ENCODE measurements at regions not wholly inside any gene's neighbourhood (a gene's known extent, or its start where the extent isn't known, plus 50 kb on each side); places are given as distances from the start of the nearest gene placed in this dataset.

- in situ Hi-C loops (cut with HindIII; ENCODE audit: low pct_unique_long_range_greater_than_20kb, low sequenced_read_pairs) (no loop called here), intact Hi-C loops (cut with micrococcal nuclease; ENCODE audit: unreplicated experiment) (no loop called here)
- no peak for DNase-seq (ENCODE audit: low read depth, low spot score)
- no TSS peak for BruUV-seq (replicated peaks)
- ChIA-PET POLR2A (no interaction called here), CTCF (no interaction called here)
- H3K27ac ChIP-seq (ENCODE audit: low read length) = no peak overlapping the region
- no peaks in the 10 kb centered on the region for H3K27me3 ChIP-seq (ENCODE audit: control insufficient read depth, insufficient read depth, low read length)
- TF ChIP-seq POLR2AphosphoS5 (IDR thresholded peaks at IDR 0.05; ENCODE audit: low read depth, low read length) = no peak
- TF ChIP-seq, protein P1, sequence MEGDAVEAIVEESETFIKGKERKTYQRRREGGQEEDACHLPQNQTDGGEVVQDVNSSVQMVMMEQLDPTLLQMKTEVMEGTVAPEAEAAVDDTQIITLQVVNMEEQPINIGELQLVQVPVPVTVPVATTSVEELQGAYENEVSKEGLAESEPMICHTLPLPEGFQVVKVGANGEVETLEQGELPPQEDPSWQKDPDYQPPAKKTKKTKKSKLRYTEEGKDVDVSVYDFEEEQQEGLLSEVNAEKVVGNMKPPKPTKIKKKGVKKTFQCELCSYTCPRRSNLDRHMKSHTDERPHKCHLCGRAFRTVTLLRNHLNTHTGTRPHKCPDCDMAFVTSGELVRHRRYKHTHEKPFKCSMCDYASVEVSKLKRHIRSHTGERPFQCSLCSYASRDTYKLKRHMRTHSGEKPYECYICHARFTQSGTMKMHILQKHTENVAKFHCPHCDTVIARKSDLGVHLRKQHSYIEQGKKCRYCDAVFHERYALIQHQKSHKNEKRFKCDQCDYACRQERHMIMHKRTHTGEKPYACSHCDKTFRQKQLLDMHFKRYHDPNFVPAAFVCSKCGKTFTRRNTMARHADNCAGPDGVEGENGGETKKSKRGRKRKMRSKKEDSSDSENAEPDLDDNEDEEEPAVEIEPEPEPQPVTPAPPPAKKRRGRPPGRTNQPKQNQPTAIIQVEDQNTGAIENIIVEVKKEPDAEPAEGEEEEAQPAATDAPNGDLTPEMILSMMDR (IDR thresholded peaks at IDR 0.05) = no peak
- no peak for TF ChIP-seq SIN3A (IDR thresholded peaks at IDR 0.05; ENCODE audit: borderline replicate concordance, insufficient read depth, low read depth, low read length)
- no peak for TF ChIP-seq REST (IDR thresholded peaks at IDR 0.05; ENCODE audit: insufficient read depth in 1 of 2, low read depth in 2 of 2, low read length in 1 of 2)
- TF ChIP-seq TCF7L2 (IDR thresholded peaks at IDR 0.05; ENCODE audit: low read depth, low read length) = no peak
- no peak overlapping the region for H3K4me3 ChIP-seq (ENCODE audit: low read depth in 2 of 2, low read length in 2 of 2)
- H3K36me3 ChIP-seq (ENCODE audit: control insufficient read depth, insufficient read depth, low read length) = no peaks in the 10 kb centered on the region
- no peaks in the 10 kb centered on the region for H3K9me3 ChIP-seq (ENCODE audit: control insufficient read depth, insufficient read depth, low read depth, low read length)
- no peaks in the 10 kb centered on the region for H3K4me1 ChIP-seq (ENCODE audit: control insufficient read depth, insufficient read depth, low read length)
- no peak for ATAC-seq
Measured at GRCh38 chr1:209307846-209308245, 275.7 kb upstream of the CAMK1G start.

DNA sequence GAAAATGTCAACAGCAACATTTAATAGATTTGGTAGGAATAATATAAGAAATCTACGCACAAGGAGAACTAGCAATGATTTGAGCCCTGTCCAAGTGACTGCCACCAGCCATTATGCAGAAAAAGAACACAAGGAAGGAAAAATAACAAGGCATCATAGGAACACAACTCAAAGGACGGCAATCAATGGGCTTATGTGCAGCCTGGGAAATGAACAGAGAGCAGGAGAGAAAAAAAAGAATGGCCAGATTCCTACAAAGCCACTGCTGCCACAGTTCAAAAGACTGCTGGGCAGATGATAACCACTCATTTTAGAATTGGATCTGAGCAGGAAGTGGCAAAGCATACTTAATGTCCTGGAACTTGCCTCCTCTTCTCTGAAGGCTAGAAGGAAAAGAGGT, 274.3 kb upstream of the CAMK1G start:
- in situ Hi-C loops (cut with HindIII; ENCODE audit: low pct_unique_long_range_greater_than_20kb, low sequenced_read_pairs) (no loop called here), intact Hi-C loops (cut with micrococcal nuclease; ENCODE audit: unreplicated experiment) (no loop called here)
- ChIA-PET CTCF (no interaction called here), POLR2A (no interaction called here)
- Histone ChIP-seq H3K27ac (ENCODE audit: low read length) (no peak overlapping the region), H3K4me3 (ENCODE audit: low read depth in 2 of 2, low read length in 2 of 2) (no peak overlapping the region), H3K27me3 (ENCODE audit: control insufficient read depth, insufficient read depth, low read length) (no peaks in the 10 kb centered on the region), H3K4me1 (ENCODE audit: control insufficient read depth, insufficient read depth, low read length) (no peaks in the 10 kb centered on the region), H3K9me3 (ENCODE audit: control insufficient read depth, insufficient read depth, low read depth, low read length) (no peaks in the 10 kb centered on the region), H3K36me3 (ENCODE audit: control insufficient read depth, insufficient read depth, low read length) (no peaks in the 10 kb centered on the region)
- TF ChIP-seq SIN3A (IDR thresholded peaks at IDR 0.05; ENCODE audit: borderline replicate concordance, insufficient read depth, low read depth, low read length) (no peak), POLR2AphosphoS5 (IDR thresholded peaks at IDR 0.05; ENCODE audit: low read depth, low read length) (no peak), REST (IDR thresholded peaks at IDR 0.05; ENCODE audit: insufficient read depth in 1 of 2, low read depth in 2 of 2, low read length in 1 of 2) (no peak), TCF7L2 (IDR thresholded peaks at IDR 0.05; ENCODE audit: low read depth, low read length) (no peak)
- TF ChIP-seq, protein P1 (IDR thresholded peaks at IDR 0.05) = no peak
- DNase-seq (ENCODE audit: low read depth, low spot score) = no peak
- ATAC-seq = no peak
- no TSS peak for BruUV-seq (replicated peaks)
